Liver (tissue), 8 donors: ENCODE measurements at regions not wholly inside any gene's neighbourhood (a gene's known extent, or its start where the extent isn't known, plus 50 kb on each side); places are given as distances from the start of the nearest gene placed in this dataset.

Source experiments
- DNase-seq: peaks from one replicate; pipeline ENCODE4 v3.0.0-alpha.2; 2017; ENCODE audit warnings: low spot score
- H3K27ac ChIP-seq, 2 donors: one replicate each; pipeline ENCODE4 v1.7.0; 2013; ENCODE audit warnings: inconsistent platforms in 2 of 2, low read length in 2 of 2, control low read depth in 1 of 2, low read depth in 1 of 2, mild to moderate bottlenecking in 1 of 2
- H3K27me3 ChIP-seq, 4 donors: one replicate each; pipeline versions ENCODE4 v1.6.1 to v1.7.0; 2013; ENCODE audit warnings: low read length in 3 of 4, inconsistent platforms in 1 of 4, mild to moderate bottlenecking in 1 of 4, moderate library complexity in 1 of 4; ENCODE audit not compliant: control insufficient read depth in 4 of 4, insufficient read depth in 4 of 4
- H3K36me3 ChIP-seq, 4 donors: one replicate each; pipeline versions ENCODE4 v1.6.1 to v1.7.0; 2013; ENCODE audit warnings: low read length in 3 of 4, mild to moderate bottlenecking in 3 of 4, low read depth in 1 of 4, moderate library complexity in 1 of 4; ENCODE audit not compliant: control insufficient read depth in 4 of 4, insufficient read depth in 3 of 4
- H3K4me1 ChIP-seq, 4 donors: one replicate each; pipeline versions ENCODE4 v1.6.1 to v1.7.0; 2013; ENCODE audit warnings: low read length in 3 of 4, mild to moderate bottlenecking in 3 of 4, moderate library complexity in 1 of 4; ENCODE audit not compliant: control insufficient read depth in 4 of 4, insufficient read depth in 4 of 4
- H3K4me3 ChIP-seq, 3 donors: one replicate each; pipeline versions ENCODE4 v1.6.1 to v1.7.0; 2013; ENCODE audit warnings: low read length in 3 of 3, control low read depth in 1 of 3, low read depth in 1 of 3, mild to moderate bottlenecking in 1 of 3
- H3K9ac ChIP-seq, 2 donors: one replicate each; pipeline ENCODE4 v1.7.0; 2013; ENCODE audit warnings: low read length in 2 of 2, mild to moderate bottlenecking in 2 of 2, moderate library complexity in 2 of 2, control low read depth in 1 of 2, low read depth in 1 of 2
- H3K9me3 ChIP-seq, 4 donors: one replicate each; pipeline versions ENCODE4 v1.6.1 to v1.7.0; 2013; ENCODE audit warnings: low read length in 3 of 4; ENCODE audit not compliant: control insufficient read depth in 4 of 4
- EGR1 ChIP-seq, 2 donors: IDR thresholded peaks; 2 replicates each; pipeline ENCODE4 v1.6.1; 2016 to 2018; ENCODE audit warnings: antibody characterized with exemption in 2 of 2, low read depth in 2 of 2
- FOXA1 ChIP-seq: IDR thresholded peaks from 2 replicates; pipeline ENCODE4 v1.6.1; 2016; ENCODE audit warnings: antibody characterized with exemption
- FOXA2 ChIP-seq: IDR thresholded peaks from 2 replicates; pipeline ENCODE4 v1.6.1; 2016; ENCODE audit warnings: antibody characterized with exemption
- GABPA ChIP-seq, 2 donors: IDR thresholded peaks in 1 of 2; conservative IDR thresholded peaks in 1 of 2; 2 replicates each; pipeline ENCODE4 v1.6.1; 2016; ENCODE audit warnings: antibody characterized with exemption in 2 of 2, mild to moderate bottlenecking in 1 of 2, moderate library complexity in 1 of 2
- HNF4A ChIP-seq, 2 donors: conservative IDR thresholded peaks; 2 replicates each; pipeline ENCODE4 v1.6.1; 2016; ENCODE audit warnings: antibody characterized with exemption in 2 of 2, mild to moderate bottlenecking in 2 of 2
- HNF4G ChIP-seq: IDR thresholded peaks from 2 replicates; pipeline ENCODE4 v1.6.1; 2016; ENCODE audit warnings: antibody characterized with exemption
- JUND ChIP-seq, 2 donors: IDR thresholded peaks; 2 replicates each; pipeline ENCODE4 v1.6.1; 2016; ENCODE audit warnings: antibody characterized with exemption in 2 of 2
- NR2F2 ChIP-seq: IDR thresholded peaks from 2 replicates; pipeline ENCODE4 v1.6.1; 2016; ENCODE audit warnings: antibody characterized with exemption
- RAD21 ChIP-seq, 2 donors: IDR thresholded peaks; 2 replicates each; pipeline ENCODE4 v1.6.1; 2016; ENCODE audit warnings: antibody characterized with exemption in 2 of 2, mild to moderate bottlenecking in 2 of 2
- RXRA ChIP-seq, 2 donors: IDR thresholded peaks; 2 replicates each; pipeline ENCODE4 v1.6.1; 2017 to 2018; ENCODE audit warnings: antibody characterized with exemption in 2 of 2, mild to moderate bottlenecking in 1 of 2
- TAF1 ChIP-seq: conservative IDR thresholded peaks from 2 replicates; pipeline ENCODE4 v1.6.1; 2016; ENCODE audit warnings: antibody characterized with exemption, mild to moderate bottlenecking
- YY1 ChIP-seq: IDR thresholded peaks from 2 replicates; pipeline ENCODE4 v1.6.1; 2016; ENCODE audit warnings: antibody characterized with exemption, mild to moderate bottlenecking
- WGBS: extraction: QIAGEN DNeasy Blood & Tissue Kit; methylation state at CpG from one replicate; pipeline ENCODE4 v1.1.7; 2013; 5-methylcytosine and 5-hydroxymethylcytosine counted together
- TF ChIP-seq, protein P1 (sequence below): fragments of 150-350 bp; IDR thresholded peaks from 2 replicates; pipeline ENCODE4 v1.5.1; 2017; ENCODE audit warnings: improper control_type of control experiment, low read depth, low read length; ENCODE audit not compliant: missing input control
- donor health status: healthy.
- donor health status: healthy.
- donor health status: healthy.
- donor health status: healthy.
- donor health status: healthy.

GRCh38 chr1:186541003-186541402 is 80.1 kb upstream of the PDC start:
- TF ChIP-seq HNF4A (conservative IDR thresholded peaks at IDR 0.05) (no peak), FOXA2 (no peak)
- TF ChIP-seq, protein P1, sequence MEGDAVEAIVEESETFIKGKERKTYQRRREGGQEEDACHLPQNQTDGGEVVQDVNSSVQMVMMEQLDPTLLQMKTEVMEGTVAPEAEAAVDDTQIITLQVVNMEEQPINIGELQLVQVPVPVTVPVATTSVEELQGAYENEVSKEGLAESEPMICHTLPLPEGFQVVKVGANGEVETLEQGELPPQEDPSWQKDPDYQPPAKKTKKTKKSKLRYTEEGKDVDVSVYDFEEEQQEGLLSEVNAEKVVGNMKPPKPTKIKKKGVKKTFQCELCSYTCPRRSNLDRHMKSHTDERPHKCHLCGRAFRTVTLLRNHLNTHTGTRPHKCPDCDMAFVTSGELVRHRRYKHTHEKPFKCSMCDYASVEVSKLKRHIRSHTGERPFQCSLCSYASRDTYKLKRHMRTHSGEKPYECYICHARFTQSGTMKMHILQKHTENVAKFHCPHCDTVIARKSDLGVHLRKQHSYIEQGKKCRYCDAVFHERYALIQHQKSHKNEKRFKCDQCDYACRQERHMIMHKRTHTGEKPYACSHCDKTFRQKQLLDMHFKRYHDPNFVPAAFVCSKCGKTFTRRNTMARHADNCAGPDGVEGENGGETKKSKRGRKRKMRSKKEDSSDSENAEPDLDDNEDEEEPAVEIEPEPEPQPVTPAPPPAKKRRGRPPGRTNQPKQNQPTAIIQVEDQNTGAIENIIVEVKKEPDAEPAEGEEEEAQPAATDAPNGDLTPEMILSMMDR, result no peak
- WGBS, result 93% methylated on average over 8 of the region's 8 CpGs
- H3K27me3 ChIP-seq, result no peaks in the 10 kb centered on the region
- H3K27ac ChIP-seq, result no peak overlapping the region
- H3K36me3 ChIP-seq, result no peaks in the 10 kb centered on the region
- no peak overlapping the region for H3K4me3 ChIP-seq
- no peaks in the 10 kb centered on the region for H3K4me1 ChIP-seq
- DNase-seq, result no peak
- no peaks in the 10 kb centered on the region for H3K9me3 ChIP-seq
- no peak overlapping the region for H3K9ac ChIP-seq

- no peaks in the 10 kb centered on the region for H3K27me3 ChIP-seq
- H3K9ac ChIP-seq, result no peak overlapping the region
- H3K36me3 ChIP-seq, result no peaks in the 10 kb centered on the region
- 79% methylated on average over 3 of the region's 3 CpGs for WGBS
- TF ChIP-seq HNF4A (conservative IDR thresholded peaks at IDR 0.05) (no peak), YY1 (no peak), RXRA (IDR thresholded peaks at IDR 0.05) (no peak), FOXA1 (no peak), NR2F2 (no peak), JUND (IDR thresholded peaks at IDR 0.05) (no peak), FOXA2 (no peak), HNF4G (no peak), RAD21 (IDR thresholded peaks at IDR 0.05) (no peak), EGR1 (IDR thresholded peaks at IDR 0.05; ENCODE audit: low read depth in 2 of 2) (no peak)
- TF ChIP-seq, protein P1, result no peak
- DNase-seq, result no peak
- no peaks in the 10 kb centered on the region for H3K4me1 ChIP-seq
- no peaks in the 10 kb centered on the region for H3K9me3 ChIP-seq
- H3K27ac ChIP-seq, result no peak overlapping the region
- H3K4me3 ChIP-seq, result no peak overlapping the region
Observed at GRCh38 chr1:186540521-186540920, 79.6 kb upstream of the PDC start.

GRCh38 chr1:186536273-186536890 is 75.5 kb upstream of the PDC start:
- Histone ChIP-seq H3K9ac (no peak overlapping the region), H3K4me1 (no peaks in the 10 kb centered on the region), H3K27ac (no peak overlapping the region), H3K36me3 (no peaks in the 10 kb centered on the region), H3K9me3 (no peaks in the 10 kb centered on the region), H3K4me3 (no peak overlapping the region), H3K27me3 (no peaks in the 10 kb centered on the region)
- WGBS, result 88% methylated on average over 3 of the region's 3 CpGs
- no peak for DNase-seq
- no peak for TF ChIP-seq YY1
- no peak for TF ChIP-seq FOXA1
- no peak for TF ChIP-seq NR2F2
- no peak for TF ChIP-seq JUND (IDR thresholded peaks at IDR 0.05)
- TF ChIP-seq FOXA2, result no peak
- TF ChIP-seq RXRA (IDR thresholded peaks at IDR 0.05), result no peak
- TF ChIP-seq TAF1, result no peak
- no peak for TF ChIP-seq GABPA (IDR thresholded peaks at IDR 0.05 in 1 of 2, conservative IDR thresholded peaks at IDR 0.05 in 1 of 2)
